GM18868 (cell line): ENCODE measurements at regions not wholly inside any gene's neighbourhood (a gene's known extent, or its start where the extent isn't known, plus 50 kb on each side); places are given as distances from the start of the nearest gene placed in this dataset.
A peak's percentile ranks its signal among the peaks of the same experiment; 100 is the strongest.
"Not testable (repeated sequence)": the region's sequence is repeated elsewhere in the genome, so short reads cannot be mapped to it uniquely, and the experiment has no call there.

Source experiments
- ATAC-seq: cut with Tn5 transposase; IDR thresholded peaks from one replicate; pipeline ENCODE4 v1.9.1; 2021; ENCODE audit warnings: mild to moderate bottlenecking, moderate library complexity; ENCODE audit not compliant: unreplicated experiment

DNA sequence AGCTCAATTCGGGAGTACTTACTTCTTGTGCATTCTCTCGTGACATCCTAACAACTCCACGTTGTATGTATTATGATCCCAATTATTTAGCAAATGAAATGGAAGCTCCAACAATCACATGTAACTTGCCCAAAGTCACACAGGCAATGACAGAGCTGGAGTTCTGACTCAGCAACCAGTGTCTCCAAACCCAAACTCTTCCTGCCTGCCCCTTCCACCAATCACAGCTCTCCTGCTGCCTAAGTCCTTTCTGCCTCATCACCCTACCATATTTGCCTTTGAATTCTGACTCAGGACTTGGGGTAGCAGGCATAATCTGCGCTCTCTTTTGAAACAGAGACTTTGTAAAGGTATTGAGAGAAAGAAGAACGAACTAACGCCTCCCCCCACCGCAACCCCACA lies 245.2 kb upstream of the MAF start:
- ATAC-seq, result no peak

DNA sequence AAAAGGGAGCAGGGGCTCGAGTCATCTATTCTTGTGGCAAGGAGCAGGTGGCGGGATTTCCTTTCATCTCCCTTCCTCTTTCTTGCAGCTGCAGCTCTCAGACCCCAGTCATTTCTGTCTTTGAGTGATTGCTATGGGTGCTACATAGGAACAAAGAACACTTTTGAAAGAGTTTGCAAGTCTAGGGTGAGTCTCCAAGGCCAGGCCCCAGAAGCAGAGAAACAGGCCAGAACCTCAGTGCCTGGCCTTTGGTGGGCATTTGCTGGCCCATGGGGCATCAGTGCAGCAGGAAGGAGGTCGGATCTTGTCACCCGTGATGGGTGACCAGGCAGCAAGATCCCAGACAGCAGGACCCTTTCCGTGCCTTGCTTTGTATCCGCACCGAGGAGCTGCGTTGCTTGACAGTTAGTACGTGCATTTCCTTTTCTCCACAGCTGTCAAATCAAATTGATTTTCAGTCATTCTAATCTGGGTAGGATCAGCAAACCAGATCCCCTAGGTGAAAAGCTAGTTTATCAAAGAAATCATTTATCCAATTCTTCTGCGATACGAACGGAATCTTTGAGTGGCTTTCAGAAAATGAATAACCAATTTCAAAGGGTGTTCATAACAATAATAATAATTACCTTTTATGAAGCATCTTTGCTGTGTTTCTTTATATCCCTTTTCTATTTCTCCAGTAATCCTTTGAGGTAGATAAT lies 244.6 kb upstream of the MAF start:
- peak; percentile 85 for ATAC-seq

DNA sequence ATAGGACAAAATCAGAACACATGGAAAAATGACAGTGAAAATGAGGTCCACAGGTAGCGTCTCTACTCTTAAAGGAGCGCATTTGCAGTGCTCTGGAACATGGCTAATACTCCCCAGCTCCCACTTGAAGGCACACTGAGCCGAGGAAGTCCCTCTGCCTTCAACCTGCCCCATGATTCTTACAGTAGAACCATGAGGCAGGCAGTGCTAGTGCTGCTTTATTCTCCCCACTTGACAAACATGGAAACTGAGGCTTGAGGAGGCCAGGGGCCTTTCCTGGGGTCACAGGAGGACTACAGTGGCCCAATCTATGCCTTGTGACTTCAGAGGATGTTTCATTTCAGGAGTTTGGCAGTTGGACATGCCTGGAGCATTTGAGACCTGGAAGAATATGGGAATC lies 244.1 kb upstream of the MAF start:
- ATAC-seq, result no peak

GRCh38 chr16:79843631-79844043 lies 243.1 kb upstream of the MAF start:
- peak; percentile 41 for ATAC-seq

GRCh38 chr16:79843145-79843544 lies 242.6 kb upstream of the MAF start:
- ATAC-seq, result no peak

DNA sequence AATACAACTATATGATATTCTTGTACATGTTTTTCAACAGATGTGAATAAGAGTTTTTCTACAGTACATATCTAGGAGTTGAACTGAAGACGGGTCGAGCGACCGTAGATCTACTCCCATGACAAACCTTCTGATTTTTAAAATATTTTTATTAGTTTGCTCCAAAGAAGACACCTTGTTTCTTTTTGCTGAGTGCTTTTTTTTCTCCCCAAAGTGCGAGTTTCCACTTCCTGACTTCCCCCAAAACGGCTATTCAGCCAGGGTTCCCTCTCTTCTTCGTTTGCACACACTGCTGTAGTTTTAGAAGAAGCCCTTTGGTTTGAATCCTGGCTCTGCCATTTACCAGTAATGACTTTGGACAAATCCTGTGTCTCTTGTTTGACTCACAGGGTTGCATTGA lies 241.7 kb upstream of the MAF start:
- no peak for ATAC-seq

GRCh38 chr16:79839466-79840341 lies 239.2 kb upstream of the MAF start:
- ATAC-seq, result no peak

- ATAC-seq, result no peak
Observed at GRCh38 chr16:79838496-79839259, 238.1 kb upstream of the MAF start.

DNA sequence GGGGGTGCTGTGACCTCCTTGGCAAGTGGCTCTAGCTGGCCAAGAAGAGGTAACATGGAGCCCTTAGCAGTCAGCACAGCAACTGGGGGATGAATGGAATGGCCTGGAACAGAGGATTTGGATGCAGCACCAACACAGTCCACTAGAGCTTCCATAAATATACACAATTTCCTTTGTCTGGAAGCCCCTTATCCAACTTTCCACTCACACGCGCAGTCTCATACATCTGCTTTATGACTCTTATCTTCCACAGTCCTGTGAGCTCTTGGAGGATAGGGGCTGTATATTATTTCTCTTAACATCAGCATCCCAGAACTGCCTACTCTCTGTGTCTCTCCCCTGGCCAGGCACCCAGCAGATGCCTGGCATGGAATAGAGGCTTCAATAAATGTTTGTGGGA lies 235.6 kb upstream of the MAF start:
- ATAC-seq, result no peak

GRCh38 chr16:79835194-79835593 lies 234.7 kb upstream of the MAF start:
- no peak for ATAC-seq

- ATAC-seq, result no peak
Observed at GRCh38 chr16:79834720-79835119, 234.2 kb upstream of the MAF start.

GRCh38 chr16:79834003-79834402 lies 233.5 kb upstream of the MAF start:
- not testable (repeated sequence) for ATAC-seq

- ATAC-seq, result no peak
Observed at GRCh38 chr16:79833559-79833958, 233.0 kb upstream of the MAF start.

GRCh38 chr16:79826732-79827475 lies 226.4 kb upstream of the MAF start:
- no peak for ATAC-seq

GRCh38 chr16:79825002-79825401 lies 224.5 kb upstream of the MAF start:
- no peak for ATAC-seq

- no peak for ATAC-seq
Observed at GRCh38 chr16:79823639-79824038, 223.1 kb upstream of the MAF start.

DNA sequence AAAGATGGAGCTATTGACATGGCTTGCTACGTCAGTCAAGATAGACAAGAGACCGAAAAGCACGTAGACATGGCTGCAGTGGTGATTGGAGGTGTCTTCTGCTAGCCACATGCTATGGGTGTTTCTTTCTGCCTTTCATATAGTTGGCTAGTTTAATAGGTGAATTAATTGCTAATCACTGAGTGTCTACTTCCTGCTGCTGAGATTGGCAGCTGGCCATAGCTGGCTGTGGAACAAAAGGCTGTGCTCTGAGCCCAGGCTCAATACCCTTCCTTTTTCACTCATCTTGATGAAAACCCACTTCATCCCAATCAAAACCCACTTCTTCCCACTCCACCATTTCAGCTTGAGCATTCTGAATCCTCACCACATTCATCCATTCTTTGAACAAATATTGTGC lies 221.4 kb upstream of the MAF start:
- ATAC-seq, result no peak

DNA sequence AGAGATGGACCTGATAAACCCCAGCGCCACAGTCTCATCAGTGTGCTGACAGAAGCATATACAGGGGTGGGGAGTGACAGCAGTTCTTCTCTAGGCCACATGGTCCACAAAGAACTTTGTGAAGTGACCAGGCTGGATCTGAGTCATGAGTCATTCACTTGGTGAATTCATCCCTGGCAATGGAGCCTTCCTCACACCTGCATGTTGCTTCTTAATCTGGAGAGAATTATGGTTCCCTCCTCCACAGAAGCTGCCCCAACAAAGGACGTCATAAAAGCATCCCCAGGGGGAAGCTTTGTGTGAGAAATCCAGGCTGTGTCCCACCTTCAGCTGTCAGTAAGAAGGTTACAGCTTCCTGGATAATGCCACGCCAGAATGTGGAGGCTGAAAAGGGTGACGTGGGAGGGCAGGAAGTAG lies 215.6 kb upstream of the MAF start:
- no peak for ATAC-seq

DNA sequence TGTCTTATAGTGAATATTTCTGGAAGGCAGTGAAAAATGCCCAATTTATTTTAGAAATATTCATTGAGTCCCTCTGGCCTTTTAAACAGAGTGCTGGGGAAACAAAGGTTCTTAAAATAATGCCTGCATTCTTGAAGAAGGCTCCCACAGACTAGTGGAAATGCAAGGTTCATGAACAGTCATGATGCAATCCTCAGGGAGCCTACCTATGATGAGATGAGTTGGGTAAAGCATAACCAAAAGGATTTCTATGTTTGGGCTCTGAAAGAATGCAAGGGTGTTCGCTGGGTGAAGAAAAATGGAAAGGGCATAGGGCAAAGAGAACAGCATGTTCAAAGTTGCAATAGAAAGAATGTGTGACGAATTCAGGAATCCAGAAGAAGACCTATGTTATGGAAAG lies 214.5 kb upstream of the MAF start:
- no peak for ATAC-seq

GRCh38 chr16:79814124-79814523 lies 213.6 kb upstream of the MAF start:
- no peak for ATAC-seq

DNA sequence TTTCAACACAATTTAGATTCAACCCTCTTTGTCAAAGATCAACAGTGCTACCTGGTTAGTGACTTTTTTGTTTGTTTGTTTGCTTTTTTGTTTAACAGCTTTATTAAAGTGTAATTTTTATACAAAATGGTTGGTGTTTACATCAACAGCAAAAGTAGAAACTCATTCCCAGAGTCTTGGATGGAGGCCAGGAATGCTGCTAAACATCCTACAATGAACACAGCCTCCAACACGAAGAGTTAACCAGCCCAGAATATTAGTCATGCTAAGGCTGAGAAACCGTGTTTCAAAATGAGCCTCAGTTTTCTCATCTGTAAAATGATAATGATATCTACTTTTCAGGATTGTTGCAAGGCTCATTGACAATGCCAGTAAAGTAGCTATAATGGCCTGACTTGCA lies 211.0 kb upstream of the MAF start:
- ATAC-seq, result no peak
